Esophagus muscularis mucosa (tissue), 4 donors: ENCODE measurements at regions not wholly inside any gene's neighbourhood (a gene's known extent, or its start where the extent isn't known, plus 50 kb on each side); places are given as distances from the start of the nearest gene placed in this dataset.

Source experiments
- DNase-seq: peaks from one replicate; pipeline ENCODE4 v3.0.0-alpha.2; 2017; ENCODE audit errors: extremely low spot score
- H3K27ac ChIP-seq, 4 donors: fragments of 200-600 bp; sonication (generic); replicated peaks in 1 of 4; 1 replicate in 3 of 4; 2 replicates in 1 of 4; pipeline ENCODE4 v1.5.1; 2016 to 2019; ENCODE audit warnings: mild to moderate bottlenecking in 1 of 4
- H3K27me3 ChIP-seq, 4 donors: fragments of 200-600 bp; sonication (generic); one replicate each; pipeline versions ENCODE4 v1.5.1 to v1.6.0; 2016 to 2019
- H3K36me3 ChIP-seq, 4 donors: fragments of 200-600 bp; sonication (generic); one replicate each; pipeline ENCODE4 v1.5.1; 2016 to 2019
- H3K4me1 ChIP-seq, 4 donors: fragments of 200-600 bp; sonication (generic); one replicate each; pipeline ENCODE4 v1.5.1; 2016 to 2019
- H3K4me3 ChIP-seq, 4 donors: fragments of 200-600 bp; sonication (generic); 1 replicate in 2 of 4; 2 replicates in 2 of 4; pipeline ENCODE4 v1.5.1; 2016 to 2019; ENCODE audit warnings: mild to moderate bottlenecking in 4 of 4, moderate library complexity in 1 of 4
- H3K9me3 ChIP-seq, 4 donors: fragments of 200-600 bp; sonication (generic); 1 replicate in 3 of 4; 2 replicates in 1 of 4; pipeline ENCODE4 v1.5.1; 2016 to 2019
- CTCF ChIP-seq, 3 experiments: fragments of 200-600 bp in 2 of 3; fragments of 450-650 bp in 1 of 3; sonication (generic) in 2 of 3; IDR thresholded peaks; one replicate each; pipeline ENCODE4 v1.5.1; 2017 to 2019; ENCODE audit warnings: antibody characterized with exemption in 3 of 3, mild to moderate bottlenecking in 2 of 3, moderate library complexity in 1 of 3
- EP300 ChIP-seq: sonication (generic); formaldehyde crosslinking; IDR thresholded peaks from one replicate; pipeline ENCODE4 v1.6.1; 2017; ENCODE audit warnings: antibody characterized with exemption
- POLR2A ChIP-seq: fragments of 450-650 bp; IDR thresholded peaks from one replicate; pipeline ENCODE4 v1.6.1; 2017; ENCODE audit warnings: antibody characterized with exemption, moderate library complexity, mild to moderate bottlenecking, low read depth
- POLR2AphosphoS5 ChIP-seq, 2 donors: sonication (generic); formaldehyde crosslinking; IDR thresholded peaks; one replicate each; pipeline ENCODE4 v1.6.1; 2017; ENCODE audit warnings: antibody characterized with exemption in 2 of 2
- WGBS: methylation state at CpG from one replicate; pipeline ENCODE4 v1.1.5; 2018; 5-methylcytosine and 5-hydroxymethylcytosine counted together
- intact Hi-C: fragments of 100-400 bp; cut with DNase I; formaldehyde crosslinking; loops from one replicate; pipeline ENCODE4 v1.15.1; 2023

- Histone ChIP-seq H3K9me3 (no peaks in the 10 kb centered on the region), H3K36me3 (no peaks in the 10 kb centered on the region), H3K4me3 (no peak overlapping the region), H3K27ac (no peak overlapping the region), H3K27me3 (no peaks in the 10 kb centered on the region), H3K4me1 (no peaks in the 10 kb centered on the region)
- WGBS, result 85% methylated on average over 7 of the region's 7 CpGs
- no peak for DNase-seq
- no peak for TF ChIP-seq CTCF (IDR thresholded peaks at IDR 0.05)
- no peak for TF ChIP-seq EP300
- TF ChIP-seq POLR2A, result no peak
- no peak for TF ChIP-seq POLR2AphosphoS5 (IDR thresholded peaks at IDR 0.05)
- intact Hi-C loops, result no loop called here
These were observed 133.6 kb downstream of the NPY start for GRCh38 chr7:24417526-24418120.

GRCh38 chr7:24419077-24419476, 135.1 kb downstream of the NPY start:
- TF ChIP-seq CTCF (IDR thresholded peaks at IDR 0.05), result no peak
- TF ChIP-seq EP300, result no peak
- TF ChIP-seq POLR2AphosphoS5 (IDR thresholded peaks at IDR 0.05), result no peak
- no peak for TF ChIP-seq POLR2A
- intact Hi-C loops, result no loop called here
- Histone ChIP-seq H3K4me3 (no peak overlapping the region), H3K4me1 (no peaks in the 10 kb centered on the region), H3K9me3 (no peaks in the 10 kb centered on the region), H3K27me3 (no peaks in the 10 kb centered on the region), H3K36me3 (no peaks in the 10 kb centered on the region), H3K27ac (no peak overlapping the region)
- no peak for DNase-seq
- 79% methylated on average over 2 of the region's 2 CpGs for WGBS

GRCh38 chr7:24419511-24419910, 135.5 kb downstream of the NPY start:
- TF ChIP-seq EP300 (no peak), CTCF (IDR thresholded peaks at IDR 0.05) (no peak), POLR2AphosphoS5 (IDR thresholded peaks at IDR 0.05) (no peak), POLR2A (no peak)
- Histone ChIP-seq H3K27ac (no peak overlapping the region), H3K36me3 (no peaks in the 10 kb centered on the region), H3K9me3 (no peaks in the 10 kb centered on the region), H3K4me1 (no peaks in the 10 kb centered on the region), H3K4me3 (no peak overlapping the region), H3K27me3 (no peaks in the 10 kb centered on the region)
- no peak for DNase-seq
- intact Hi-C loops, result no loop called here

- H3K9me3 ChIP-seq, result peaks cover 0 to 9% (median 0%) of the 10 kb centered on the region in 4 donors
- intact Hi-C loops, result no loop called here
- no peak overlapping the region for H3K27ac ChIP-seq
- no peaks in the 10 kb centered on the region for H3K36me3 ChIP-seq
- DNase-seq, result no peak
- H3K4me3 ChIP-seq, result no peak overlapping the region
- TF ChIP-seq POLR2AphosphoS5 (IDR thresholded peaks at IDR 0.05) (no peak), EP300 (no peak), CTCF (IDR thresholded peaks at IDR 0.05) (no peak), POLR2A (no peak)
- 59% methylated on average over 4 of the region's 4 CpGs for WGBS
- no peaks in the 10 kb centered on the region for H3K4me1 ChIP-seq
- no peaks in the 10 kb centered on the region for H3K27me3 ChIP-seq
These were observed 138.5 kb downstream of the NPY start for GRCh38 chr7:24422441-24423010.

- TF ChIP-seq POLR2AphosphoS5 (IDR thresholded peaks at IDR 0.05), result no peak
- TF ChIP-seq EP300, result no peak
- no peak for TF ChIP-seq POLR2A
- TF ChIP-seq CTCF (IDR thresholded peaks at IDR 0.05), result no peak
- intact Hi-C loops, result no loop called here
- no peaks in the 10 kb centered on the region for H3K36me3 ChIP-seq
- H3K4me1 ChIP-seq, result no peaks in the 10 kb centered on the region
- no peak for DNase-seq
- H3K27me3 ChIP-seq, result no peaks in the 10 kb centered on the region
- no peak overlapping the region for H3K4me3 ChIP-seq
- peaks cover 0 to 9% (median 0%) of the 10 kb centered on the region in 4 donors for H3K9me3 ChIP-seq
- WGBS, result 83% methylated on average over 5 of the region's 5 CpGs
- no peak overlapping the region for H3K27ac ChIP-seq
These were observed 141.7 kb downstream of the NPY start for GRCh38 chr7:24425664-24426063.
